NCI-H2029 (cell line): ENCODE measurements at regions not wholly inside any gene's neighbourhood (a gene's known extent, or its start where the extent isn't known, plus 50 kb on each side); places are given as distances from the start of the nearest gene placed in this dataset.
"Not testable (repeated sequence)": the region's sequence is repeated elsewhere in the genome, so short reads cannot be mapped to it uniquely, and the experiment has no call there.

ENCODE experiments used
- DNase-seq: peaks from one replicate; lab custom pipeline; 2025; lab: John Stamatoyannopoulos, UW

GRCh38 chr7:119594956-119595355, 678.0 kb upstream of the KCND2 start:
- no peak for DNase-seq

- DNase-seq: no peak
Measured at GRCh38 chr7:119596651-119597050, 676.3 kb upstream of the KCND2 start.

- DNase-seq: no peak
Measured at GRCh38 chr7:119606297-119606696, 666.7 kb upstream of the KCND2 start.

GRCh38 chr7:119620769-119621168, 652.2 kb upstream of the KCND2 start:
- DNase-seq: no peak

GRCh38 chr7:119623427-119623826, 649.5 kb upstream of the KCND2 start:
- no peak for DNase-seq

- DNase-seq: no peak
Measured at GRCh38 chr7:119630406-119630969, 642.5 kb upstream of the KCND2 start.

GRCh38 chr7:119633812-119634211, 639.2 kb upstream of the KCND2 start:
- not testable (repeated sequence) for DNase-seq

- no peak for DNase-seq
Measured at GRCh38 chr7:119640326-119640725, 632.6 kb upstream of the KCND2 start.

- no peak for DNase-seq
Measured at GRCh38 chr7:119640861-119641260, 632.1 kb upstream of the KCND2 start.

GRCh38 chr7:119643558-119643957, 629.4 kb upstream of the KCND2 start:
- DNase-seq: no peak

- no peak for DNase-seq
Measured at GRCh38 chr7:119647286-119647685, 625.7 kb upstream of the KCND2 start.

GRCh38 chr7:119648752-119649151, 624.2 kb upstream of the KCND2 start:
- DNase-seq: not testable (repeated sequence)

GRCh38 chr7:119660080-119660479, 612.9 kb upstream of the KCND2 start:
- no peak for DNase-seq

- no peak for DNase-seq
Measured at GRCh38 chr7:119664601-119665000, 608.4 kb upstream of the KCND2 start.

- DNase-seq: no peak
Measured at GRCh38 chr7:119665796-119666195, 607.2 kb upstream of the KCND2 start.

- DNase-seq: no peak
Measured at GRCh38 chr7:119681336-119681735, 591.6 kb upstream of the KCND2 start.

- no peak for DNase-seq
Measured at GRCh38 chr7:119684763-119685162, 588.2 kb upstream of the KCND2 start.

GRCh38 chr7:119685906-119686305, 587.1 kb upstream of the KCND2 start:
- no peak for DNase-seq

GRCh38 chr7:119688831-119689230, 584.1 kb upstream of the KCND2 start:
- no peak for DNase-seq

- no peak for DNase-seq
Measured at GRCh38 chr7:119692541-119692940, 580.4 kb upstream of the KCND2 start.

GRCh38 chr7:119694506-119694905, 578.5 kb upstream of the KCND2 start:
- DNase-seq: no peak

GRCh38 chr7:119696336-119696735, 576.6 kb upstream of the KCND2 start:
- no peak for DNase-seq

GRCh38 chr7:119703895-119704294, 569.1 kb upstream of the KCND2 start:
- DNase-seq: no peak

GRCh38 chr7:119706608-119707007, 566.4 kb upstream of the KCND2 start:
- DNase-seq: no peak

- no peak for DNase-seq
Measured at GRCh38 chr7:119708891-119709290, 564.1 kb upstream of the KCND2 start.
